Neuronal stem cell (in vitro differentiated cells): ENCODE measurements at regions not wholly inside any gene's neighbourhood (a gene's known extent, or its start where the extent isn't known, plus 50 kb on each side); places are given as distances from the start of the nearest gene placed in this dataset.

ENCODE experiments used
- DNase-seq: peaks from one replicate; pipeline ENCODE4 v3.0.0-alpha.2; 2013; ENCODE audit warnings: low spot score
- H2AFZ ChIP-seq: one replicate; pipeline ENCODE4 v1.6.1; 2013; ENCODE audit warnings: mild to moderate bottlenecking, low read length, inconsistent platforms
- H2AK5ac ChIP-seq: 2 replicates; pipeline ENCODE4 v1.6.1; 2013; ENCODE audit warnings: low read depth, mild to moderate bottlenecking, inconsistent platforms, low read length, moderate library complexity, mixed read lengths
- H2BK120ac ChIP-seq: 2 replicates; pipeline ENCODE4 v1.6.1; 2013; ENCODE audit warnings: low read depth, mild to moderate bottlenecking, inconsistent platforms, low read length, moderate library complexity, mixed read lengths
- H2BK12ac ChIP-seq: one replicate; pipeline ENCODE4 v1.6.1; 2013; ENCODE audit warnings: low read length, inconsistent platforms
- H2BK15ac ChIP-seq: 2 replicates; pipeline ENCODE4 v1.6.1; 2013; ENCODE audit warnings: mild to moderate bottlenecking, low read length, inconsistent platforms, mixed read lengths
- H2BK5ac ChIP-seq: one replicate; pipeline ENCODE4 v1.6.1; 2013; ENCODE audit warnings: inconsistent platforms, mild to moderate bottlenecking, low read length, moderate library complexity
- H3K14ac ChIP-seq: one replicate; pipeline ENCODE4 v1.6.1; 2013; ENCODE audit warnings: low read length, inconsistent platforms
- H3K18ac ChIP-seq: 2 replicates; pipeline ENCODE4 v1.6.1; 2013; ENCODE audit warnings: low read length, inconsistent platforms
- H3K23ac ChIP-seq: 2 replicates; pipeline ENCODE4 v1.6.1; 2013; ENCODE audit warnings: low read depth, mild to moderate bottlenecking, mixed read lengths, low read length, inconsistent platforms; ENCODE audit not compliant: poor library complexity
- H3K27ac ChIP-seq: replicated peaks from 3 replicates; pipeline ENCODE4 v1.5.1; 2013; ENCODE audit warnings: low read length, inconsistent platforms
- H3K27me3 ChIP-seq, 3 experiments: 2 replicates each; pipeline ENCODE4 v1.6.1; 2013; ENCODE audit warnings: low read length in 3 of 3, mild to moderate bottlenecking in 2 of 3, inconsistent platforms in 1 of 3, low read depth in 1 of 3, mixed read lengths in 1 of 3, moderate library complexity in 1 of 3; ENCODE audit not compliant: control insufficient read depth in 3 of 3, insufficient read depth in 3 of 3
- H3K36me3 ChIP-seq, 2 donors: replicated peaks in 1 of 2; 2 replicates each; pipeline ENCODE4 v1.6.1; 2013; ENCODE audit warnings: low read length in 2 of 2; ENCODE audit not compliant: control insufficient read depth in 2 of 2, insufficient read depth in 2 of 2
- H3K4ac ChIP-seq: 2 replicates; pipeline ENCODE4 v1.6.1; 2013; ENCODE audit warnings: inconsistent platforms, mild to moderate bottlenecking, low read length, moderate library complexity
- H3K4me1 ChIP-seq, 2 donors: 1 replicate in 1 of 2; 2 replicates in 1 of 2; pipeline ENCODE4 v1.6.1; 2013; ENCODE audit warnings: low read length in 2 of 2, low read depth in 1 of 2; ENCODE audit not compliant: control insufficient read depth in 2 of 2, insufficient read depth in 1 of 2
- H3K4me2 ChIP-seq: one replicate; pipeline ENCODE4 v1.6.1; 2013; ENCODE audit warnings: mild to moderate bottlenecking, low read length, inconsistent platforms; ENCODE audit not compliant: insufficient read depth, poor library complexity, severe bottlenecking
- H3K4me3 ChIP-seq, 2 donors: 2 replicates each; pipeline ENCODE4 v1.5.1; 2013; ENCODE audit warnings: low read length in 2 of 2, mild to moderate bottlenecking in 2 of 2, inconsistent platforms in 1 of 2, moderate library complexity in 1 of 2
- H3K79me1 ChIP-seq: one replicate; pipeline ENCODE4 v1.6.1; 2013; ENCODE audit warnings: low read depth, mild to moderate bottlenecking, inconsistent platforms, low read length, moderate library complexity
- H3K9ac ChIP-seq: one replicate; pipeline ENCODE4 v1.6.1; 2013; ENCODE audit warnings: mild to moderate bottlenecking, low read depth, low read length, inconsistent platforms; ENCODE audit not compliant: poor library complexity
- H3K9me3 ChIP-seq, 2 donors: replicated peaks in 1 of 2; 2 replicates each; pipeline versions ENCODE3 to v1.6.1; 2013; ENCODE audit warnings: low read length in 2 of 2, mild to moderate bottlenecking in 2 of 2, inconsistent platforms in 1 of 2, low read depth in 1 of 2, mixed read lengths in 1 of 2, moderate library complexity in 1 of 2; ENCODE audit not compliant: control insufficient read depth in 2 of 2, insufficient read depth in 1 of 2
- H4K8ac ChIP-seq: one replicate; pipeline ENCODE4 v1.6.1; 2013; ENCODE audit warnings: low read depth, mild to moderate bottlenecking, inconsistent platforms, low read length, moderate library complexity
- H4K91ac ChIP-seq: one replicate; pipeline ENCODE4 v1.6.1; 2013; ENCODE audit warnings: low read length, low read depth, mild to moderate bottlenecking, inconsistent platforms; ENCODE audit not compliant: poor library complexity
- WGBS, 2 donors: extraction: QIAGEN DNeasy Blood & Tissue Kit; methylation state at CpG; one replicate each; pipeline ENCODE4 v1.1.7; 2013; ENCODE audit warnings: missing lambda C conversion rate in 2 of 2, mixed read lengths in 1 of 2; ENCODE audit not compliant: insufficient read length in 2 of 2, insufficient replicate concordance in 1 of 2; ENCODE audit errors: extremely low coverage in 2 of 2; 5-methylcytosine and 5-hydroxymethylcytosine counted together

GRCh38 chr11:43072096-43072495, 239.7 kb upstream of the API5 start:
- no peak overlapping the region for H3K18ac ChIP-seq
- no peak for DNase-seq
- H3K9ac ChIP-seq = no peak overlapping the region
- H3K27me3 ChIP-seq = no peaks in the 10 kb centered on the region
- H3K4ac ChIP-seq = no peak overlapping the region
- H4K91ac ChIP-seq = no peak overlapping the region
- no peaks in the 10 kb centered on the region for H3K4me1 ChIP-seq
- H3K23ac ChIP-seq = no peak overlapping the region
- no peak overlapping the region for H2BK5ac ChIP-seq
- no peak overlapping the region for H4K8ac ChIP-seq
- H2BK15ac ChIP-seq = no peak overlapping the region
- H2BK12ac ChIP-seq = no peak overlapping the region
- H3K36me3 ChIP-seq = no peaks in the 10 kb centered on the region
- no peak overlapping the region for H3K4me2 ChIP-seq
- no peak overlapping the region for H3K14ac ChIP-seq
- no peak overlapping the region for H3K4me3 ChIP-seq
- WGBS, 2 donors = no CpG with 5 or more reads among the region's 3 CpGs
- H3K79me1 ChIP-seq = no peaks in the 10 kb centered on the region
- H3K9me3 ChIP-seq = no peaks in the 10 kb centered on the region
- H2BK120ac ChIP-seq = no peak overlapping the region
- H2AK5ac ChIP-seq = no peak overlapping the region
- H2AFZ ChIP-seq = no peak overlapping the region
- H3K27ac ChIP-seq = no peak overlapping the region

GRCh38 chr11:43072911-43073310, 238.9 kb upstream of the API5 start:
- Histone ChIP-seq H3K4me2 (no peak overlapping the region), H3K27ac (no peak overlapping the region), H2AK5ac (no peak overlapping the region), H3K18ac (no peak overlapping the region), H3K4me1 (peaks cover 0 to 1% of the 10 kb centered on the region in 2 donors), H4K8ac (no peak overlapping the region), H4K91ac (no peak overlapping the region), H3K79me1 (no peaks in the 10 kb centered on the region), H3K23ac (no peak overlapping the region), H3K14ac (no peak overlapping the region), H3K9me3 (no peaks in the 10 kb centered on the region), H3K27me3 (no peaks in the 10 kb centered on the region), H3K36me3 (no peaks in the 10 kb centered on the region), H2BK12ac (no peak overlapping the region), H2BK5ac (no peak overlapping the region), H2AFZ (no peak overlapping the region), H3K4ac (no peak overlapping the region), H2BK120ac (no peak overlapping the region), H2BK15ac (no peak overlapping the region), H3K4me3 (no peak overlapping the region), H3K9ac (no peak overlapping the region)
- DNase-seq = no peak
- WGBS, 2 donors = no CpG with 5 or more reads among the region's 4 CpGs

GRCh38 chr11:43074810-43075209, 237.0 kb upstream of the API5 start:
- no peak for DNase-seq
- no peaks in the 10 kb centered on the region for H3K27me3 ChIP-seq
- H2BK12ac ChIP-seq = no peak overlapping the region
- H3K4me1 ChIP-seq = peaks cover 0 to 6% of the 10 kb centered on the region in 2 donors
- no peak overlapping the region for H3K4me2 ChIP-seq
- H3K18ac ChIP-seq = no peak overlapping the region
- no peaks in the 10 kb centered on the region for H3K9me3 ChIP-seq
- no peak overlapping the region for H3K9ac ChIP-seq
- H3K4me3 ChIP-seq = no peak overlapping the region
- no peak overlapping the region for H2BK5ac ChIP-seq
- H3K4ac ChIP-seq = no peak overlapping the region
- H3K27ac ChIP-seq = no peak overlapping the region
- no peak overlapping the region for H4K8ac ChIP-seq
- no peak overlapping the region for H3K14ac ChIP-seq
- no peak overlapping the region for H2AK5ac ChIP-seq
- no peak overlapping the region for H4K91ac ChIP-seq
- no peaks in the 10 kb centered on the region for H3K36me3 ChIP-seq
- no peak overlapping the region for H2AFZ ChIP-seq
- H2BK15ac ChIP-seq = no peak overlapping the region
- no peaks in the 10 kb centered on the region for H3K79me1 ChIP-seq
- no peak overlapping the region for H2BK120ac ChIP-seq
- no peak overlapping the region for H3K23ac ChIP-seq

- Histone ChIP-seq H2BK120ac (no peak overlapping the region), H3K18ac (no peak overlapping the region), H3K9me3 (peaks cover 0 to 4% of the 10 kb centered on the region in 2 donors), H2BK5ac (no peak overlapping the region), H2BK12ac (no peak overlapping the region), H3K4me1 (no peaks in the 10 kb centered on the region), H2AK5ac (no peak overlapping the region), H3K4me3 (no peak overlapping the region), H4K8ac (no peak overlapping the region), H3K27ac (no peak overlapping the region), H3K23ac (peak overlapping the region; percentile 67), H2BK15ac (no peak overlapping the region), H3K9ac (no peak overlapping the region), H2AFZ (no peak overlapping the region), H3K4ac (no peak overlapping the region), H3K14ac (no peak overlapping the region), H3K27me3 (no peaks in the 10 kb centered on the region), H3K36me3 (no peaks in the 10 kb centered on the region), H4K91ac (no peak overlapping the region), H3K4me2 (no peak overlapping the region), H3K79me1 (no peaks in the 10 kb centered on the region)
- no peak for DNase-seq
These were observed 210.7 kb upstream of the API5 start for GRCh38 chr11:43101113-43101512.
